GM19238 (cell line): ENCODE measurements at regions not wholly inside any gene's neighbourhood (a gene's known extent, or its start where the extent isn't known, plus 50 kb on each side); places are given as distances from the start of the nearest gene placed in this dataset.
"Not testable (repeated sequence)": the region's sequence is repeated elsewhere in the genome, so short reads cannot be mapped to it uniquely, and the experiment has no call there.

Experiments
- DNase-seq: peaks from one replicate; pipeline ENCODE4 v3.0.0; 2011; ENCODE audit warnings: low spot score; ENCODE audit not compliant: insufficient read length

DNA sequence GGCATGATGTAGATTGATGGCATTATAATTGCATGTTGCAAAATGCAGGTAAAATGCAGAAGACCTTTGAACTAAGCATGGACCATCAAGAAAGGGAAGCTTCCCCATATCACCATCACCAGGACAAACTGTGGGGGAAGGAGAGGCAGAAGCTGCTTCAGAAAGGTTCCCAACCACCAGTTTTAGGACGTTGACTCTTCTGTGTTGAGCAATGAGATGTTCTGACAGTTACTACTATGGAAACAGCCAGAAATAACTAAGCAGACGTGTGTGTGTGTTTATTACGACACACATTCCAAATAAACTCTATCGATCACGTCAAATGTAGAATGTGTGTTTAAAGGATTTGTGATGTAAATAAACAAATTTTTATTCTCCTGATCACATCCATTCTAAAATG lies 110.2 kb upstream of the PLD5 start:
- DNase-seq, result no peak

DNA sequence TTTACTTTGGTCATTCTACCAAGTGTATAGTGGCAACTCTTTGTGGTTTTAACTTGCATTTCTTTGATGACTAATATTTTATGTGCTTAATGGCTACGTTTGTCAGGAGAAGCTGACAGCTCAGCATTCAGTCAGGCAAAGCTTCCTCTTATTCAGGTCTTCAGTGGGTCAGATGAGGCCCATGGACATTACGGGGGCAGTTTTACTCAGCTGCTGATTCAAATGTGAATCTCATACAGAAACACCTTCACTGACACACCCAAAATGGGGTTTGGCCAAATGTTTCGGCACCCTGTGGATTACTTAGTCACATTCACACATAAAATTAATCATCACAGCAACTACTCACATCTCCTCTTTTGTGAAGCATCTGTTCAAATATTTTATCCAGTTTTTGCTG lies 104.9 kb upstream of the PLD5 start:
- DNase-seq, result no peak

DNA sequence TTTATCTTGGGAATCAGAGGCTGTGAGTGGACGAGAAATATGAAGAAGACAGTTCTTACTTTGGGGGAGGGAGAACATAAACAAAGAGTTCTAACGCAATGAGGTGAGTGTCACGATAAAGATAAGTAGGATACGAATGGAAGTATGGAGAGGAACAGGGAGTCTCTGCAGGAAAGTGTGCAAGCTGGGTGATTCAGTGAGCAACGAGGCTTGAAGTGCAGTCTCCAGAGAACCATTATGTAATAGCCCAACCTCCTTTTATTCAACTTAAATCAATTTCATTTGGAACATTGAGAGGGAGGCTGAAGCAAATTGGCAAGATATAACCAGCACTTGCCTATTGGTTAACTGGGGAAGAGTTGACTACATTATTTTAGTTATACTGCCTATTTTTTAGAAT lies 99.3 kb upstream of the PLD5 start:
- DNase-seq, result no peak

DNA sequence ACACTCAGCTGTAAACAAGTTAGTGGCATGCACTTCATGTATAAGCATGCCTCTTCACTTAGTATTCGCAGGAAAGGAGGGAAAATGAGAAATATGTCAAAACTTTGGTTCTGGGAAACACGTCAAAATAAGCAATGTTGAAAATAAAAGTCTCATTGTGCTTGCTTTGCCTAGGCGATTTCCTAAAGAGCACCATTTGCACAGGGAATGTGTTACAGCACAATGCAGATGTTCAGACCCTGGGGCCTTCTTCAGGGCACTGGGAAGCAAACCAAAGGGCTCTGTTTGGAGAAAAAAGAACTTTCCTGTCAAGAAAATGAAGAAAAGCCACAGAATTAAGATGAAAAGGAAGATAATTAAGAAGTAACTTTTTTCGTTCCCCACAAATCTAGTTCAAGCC lies 98.6 kb upstream of the PLD5 start:
- DNase-seq, result no peak

DNA sequence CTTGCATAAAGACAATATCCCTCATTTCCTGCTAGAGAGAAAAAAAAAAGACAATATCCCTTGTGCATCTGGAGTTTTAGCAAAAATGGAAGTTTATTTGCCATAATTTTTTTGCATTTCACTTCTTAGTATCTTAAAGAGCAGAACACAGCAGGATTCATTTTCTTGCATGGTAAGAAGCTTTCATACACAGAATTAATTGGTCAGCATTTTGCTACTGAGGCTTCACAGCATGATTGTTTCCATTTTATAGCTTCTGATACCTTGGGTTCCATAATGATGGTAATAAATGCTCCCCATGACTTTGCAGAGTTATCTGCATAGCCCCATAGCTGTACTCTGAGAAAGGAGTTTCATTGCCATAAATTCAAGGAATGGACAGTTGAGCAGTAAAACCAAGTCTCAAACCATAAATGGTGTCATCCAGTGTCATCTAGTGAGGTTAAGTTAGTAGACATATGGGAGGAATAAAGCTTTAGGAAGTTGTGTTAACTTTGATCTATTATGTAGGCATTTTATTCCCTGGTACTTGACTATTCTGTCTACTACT lies 88.8 kb upstream of the PLD5 start:
- DNase-seq, result no peak

DNA sequence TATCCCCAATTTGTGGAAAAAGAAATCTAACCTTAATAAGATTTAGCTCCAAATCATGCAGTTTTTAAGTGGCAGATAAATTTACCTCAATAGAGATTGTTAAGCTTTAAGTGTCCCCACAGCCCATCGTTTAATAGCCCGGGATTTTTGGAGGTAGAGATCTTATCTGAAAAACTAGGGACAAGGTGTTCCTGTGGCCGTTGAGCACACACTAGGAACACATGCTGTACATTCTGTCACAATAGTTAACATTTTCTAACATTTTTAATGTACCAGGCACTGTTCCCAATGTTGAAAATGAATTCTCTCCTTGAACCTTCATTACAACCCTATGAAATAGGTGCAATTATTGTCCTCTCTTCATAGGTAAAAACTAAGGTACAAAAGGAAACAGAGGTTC lies 85.7 kb upstream of the PLD5 start:
- DNase-seq, result no peak

DNA sequence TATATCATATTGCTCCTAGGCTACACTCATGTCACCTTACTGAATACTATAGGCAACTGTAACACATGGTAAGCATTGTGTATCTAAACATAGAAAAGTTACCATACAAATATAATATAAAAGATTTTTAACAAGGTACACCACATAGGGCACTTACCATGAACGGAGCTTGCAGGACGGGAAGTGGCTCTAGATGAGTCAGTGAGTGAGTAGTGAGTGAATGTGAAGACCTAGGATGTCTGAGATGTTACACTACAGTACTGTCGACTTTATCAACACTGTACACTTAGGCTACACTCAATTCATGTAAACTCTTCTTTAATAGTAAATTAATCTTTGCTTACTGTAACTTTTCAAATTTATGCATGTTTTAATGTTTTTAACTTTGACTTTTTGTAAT lies 81.0 kb upstream of the PLD5 start:
- DNase-seq, result no peak

DNA sequence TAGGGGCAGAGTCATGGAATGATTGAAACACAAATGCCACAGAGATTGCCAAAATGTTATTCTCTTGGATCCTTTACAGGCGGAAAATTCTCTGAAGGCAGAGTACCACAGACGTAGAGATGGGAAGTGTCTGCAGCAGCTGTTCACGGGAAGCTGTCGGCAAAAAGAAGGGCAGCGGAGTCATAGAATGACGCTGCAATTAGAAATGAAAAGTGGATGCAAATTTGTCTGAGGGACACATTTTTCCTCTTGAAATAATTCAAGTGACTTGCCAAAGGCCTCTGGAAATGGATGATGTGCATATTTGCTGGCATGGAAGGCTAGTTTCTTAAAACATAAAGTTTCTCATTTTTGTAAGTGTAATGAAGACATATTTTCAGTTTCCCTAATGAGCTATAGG lies 77.5 kb upstream of the PLD5 start:
- no peak for DNase-seq

DNA sequence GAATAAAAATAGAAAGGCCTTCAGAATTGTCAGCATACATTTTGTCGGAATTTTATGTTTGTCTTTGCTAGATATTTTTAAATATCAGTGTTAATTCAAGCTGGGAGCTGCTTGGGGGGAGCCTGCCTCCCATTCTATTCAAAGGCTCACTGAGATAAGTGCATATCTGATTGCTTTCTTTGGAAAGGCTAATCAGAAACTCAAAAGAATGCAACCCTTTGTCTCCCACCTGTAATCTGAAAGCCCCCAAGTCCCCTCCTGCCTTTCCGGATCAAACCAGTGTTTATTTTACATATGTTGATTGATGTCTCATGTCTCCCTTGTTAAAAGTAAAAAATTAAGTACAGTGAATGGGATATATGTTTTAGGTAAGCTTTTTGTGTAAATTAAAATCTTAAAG lies 69.3 kb upstream of the PLD5 start:
- not testable (repeated sequence) for DNase-seq

DNA sequence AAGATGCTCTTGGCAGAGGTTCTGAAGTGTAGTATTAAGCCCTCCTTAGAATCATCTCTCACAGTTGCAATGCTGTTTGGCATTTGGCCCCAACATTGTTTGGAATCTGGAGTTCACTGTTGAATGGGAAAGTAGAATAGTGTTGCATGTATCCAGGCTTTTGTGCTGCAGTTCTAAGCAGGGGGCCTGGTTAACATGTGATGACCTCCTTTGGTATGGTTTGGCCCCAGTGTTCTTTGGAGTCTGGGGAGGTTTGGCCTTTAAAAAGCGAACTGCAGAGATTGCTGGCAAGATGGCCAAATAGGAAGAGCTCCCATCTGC lies 61.8 kb upstream of the PLD5 start:
- DNase-seq, result no peak

DNA sequence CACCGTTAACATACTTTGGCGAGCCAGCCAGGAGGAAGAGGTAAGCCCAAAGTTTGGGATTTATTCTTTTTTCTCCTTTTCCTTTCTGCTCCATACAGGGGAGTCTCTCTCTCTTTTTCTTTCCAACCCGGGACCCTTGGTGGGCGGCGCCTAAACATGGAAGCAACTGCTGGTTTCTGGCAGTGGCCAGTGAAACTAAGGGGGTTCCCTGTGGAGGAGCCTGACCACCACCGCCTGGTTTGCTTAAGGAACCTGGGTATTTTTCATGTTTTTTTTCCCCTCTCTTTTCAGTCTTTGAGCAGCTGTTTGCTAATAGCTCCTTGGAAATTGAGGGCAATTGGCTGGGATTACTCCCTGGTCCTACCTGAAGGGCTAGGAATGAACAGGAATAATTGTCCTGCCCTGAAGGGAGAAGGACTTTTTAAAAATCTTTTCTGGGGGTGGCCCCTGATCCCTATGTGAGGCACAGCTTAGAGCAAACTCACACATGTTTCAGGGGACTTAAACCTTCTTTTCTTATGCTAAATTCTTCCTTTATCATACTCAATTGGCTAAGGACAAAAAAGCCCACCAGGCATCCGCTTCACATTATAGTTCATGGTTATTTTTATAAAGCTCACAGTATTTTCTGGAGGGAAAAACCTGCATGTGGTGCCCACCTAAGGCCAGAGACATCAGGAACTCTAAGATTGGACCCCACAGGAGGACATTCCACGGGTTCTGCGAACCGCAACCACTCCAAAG lies 61.3 kb upstream of the PLD5 start:
- no peak for DNase-seq

DNA sequence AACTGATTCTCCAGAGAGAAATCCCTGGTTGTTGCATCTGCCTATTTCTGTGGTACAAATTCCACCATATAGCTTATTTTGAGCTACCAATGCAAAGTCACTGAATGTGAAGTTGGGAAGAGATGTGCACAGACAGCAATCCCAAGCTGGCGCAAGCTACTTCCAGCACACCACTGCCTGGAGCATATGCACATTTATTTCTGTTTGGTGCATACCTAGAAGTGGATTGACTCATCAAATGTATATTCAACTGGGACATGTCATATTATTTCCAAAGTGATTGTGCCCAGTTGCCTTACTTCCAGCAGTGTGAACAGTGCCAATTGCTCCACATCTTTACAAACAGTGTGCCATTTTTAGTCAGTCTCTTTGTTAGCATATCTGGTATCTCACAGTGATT lies 58.2 kb upstream of the PLD5 start:
- DNase-seq, result no peak

DNA sequence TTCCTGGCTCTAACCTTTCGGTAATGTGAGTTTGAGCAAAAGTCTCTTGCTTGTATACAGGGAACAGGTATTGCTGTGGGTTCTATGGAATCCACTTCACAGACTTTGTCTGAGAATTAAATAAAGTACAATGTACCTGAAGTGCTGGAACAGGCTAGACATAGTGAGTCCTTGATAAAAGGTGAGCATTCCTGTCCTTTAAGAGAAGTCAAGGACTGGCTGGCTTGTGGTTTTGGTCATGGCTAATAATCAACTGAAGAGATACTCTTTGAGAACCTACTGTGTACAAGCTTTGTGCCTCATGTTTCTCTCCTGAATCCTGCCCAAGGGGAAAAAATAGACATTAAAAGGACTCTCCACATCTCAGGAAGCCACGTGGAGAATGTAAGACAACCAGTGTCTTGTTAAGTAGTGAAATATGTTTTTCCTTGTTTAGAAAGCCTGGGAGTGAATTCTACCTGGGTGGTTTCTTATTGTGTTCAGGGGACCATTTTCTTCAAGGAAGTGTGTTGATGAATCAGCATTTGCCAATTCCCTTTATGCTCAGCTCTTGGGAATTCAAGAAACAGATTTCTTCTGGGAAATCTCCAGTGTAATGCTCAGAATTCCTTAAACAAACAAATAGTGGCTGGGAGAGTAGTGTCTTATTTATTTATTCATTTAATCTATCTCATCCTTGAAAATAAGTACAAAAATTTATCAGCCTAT lies 55.2 kb upstream of the PLD5 start:
- DNase-seq, result no peak
